NB4 (cell line): ENCODE measurements at regions not wholly inside any gene's neighbourhood (a gene's known extent, or its start where the extent isn't known, plus 50 kb on each side); places are given as distances from the start of the nearest gene placed in this dataset.

Source experiments
- MAX ChIP-seq: IDR thresholded peaks from 2 replicates; pipeline ENCODE4 v1.6.1; 2011; ENCODE audit warnings: low read depth, low read length
- POLR2A ChIP-seq: IDR thresholded peaks from 2 replicates; pipeline ENCODE4 v1.6.1; 2011; ENCODE audit warnings: mild to moderate bottlenecking; ENCODE audit not compliant: insufficient read length; ENCODE audit errors: extremely low read depth
- TF ChIP-seq, protein P1 (sequence below): IDR thresholded peaks from one replicate; pipeline ENCODE4 v1.5.1; 2012; ENCODE audit warnings: low read depth, low read length

DNA sequence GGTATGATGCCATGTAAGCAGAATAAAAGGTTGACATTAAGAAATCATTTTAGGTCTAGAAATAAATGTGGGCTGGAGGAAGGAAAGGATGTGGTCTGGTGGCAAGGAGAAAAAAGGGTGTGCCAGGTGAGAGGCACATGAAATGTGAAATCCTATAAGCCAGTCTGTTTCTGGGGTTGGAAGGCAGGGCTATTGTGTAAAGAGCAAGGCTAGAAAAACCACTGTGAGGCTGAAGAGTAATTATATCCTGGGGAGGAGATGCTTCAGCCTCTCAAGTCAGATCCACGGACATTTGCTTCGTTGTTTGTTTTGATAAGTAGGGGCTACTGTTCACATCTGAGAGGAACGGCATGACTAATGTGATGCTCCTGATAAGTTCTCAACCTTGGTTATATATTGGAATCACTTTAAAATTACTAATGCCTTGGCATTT lies 77.5 kb upstream of the CTSC start:
- TF ChIP-seq, protein P1, sequence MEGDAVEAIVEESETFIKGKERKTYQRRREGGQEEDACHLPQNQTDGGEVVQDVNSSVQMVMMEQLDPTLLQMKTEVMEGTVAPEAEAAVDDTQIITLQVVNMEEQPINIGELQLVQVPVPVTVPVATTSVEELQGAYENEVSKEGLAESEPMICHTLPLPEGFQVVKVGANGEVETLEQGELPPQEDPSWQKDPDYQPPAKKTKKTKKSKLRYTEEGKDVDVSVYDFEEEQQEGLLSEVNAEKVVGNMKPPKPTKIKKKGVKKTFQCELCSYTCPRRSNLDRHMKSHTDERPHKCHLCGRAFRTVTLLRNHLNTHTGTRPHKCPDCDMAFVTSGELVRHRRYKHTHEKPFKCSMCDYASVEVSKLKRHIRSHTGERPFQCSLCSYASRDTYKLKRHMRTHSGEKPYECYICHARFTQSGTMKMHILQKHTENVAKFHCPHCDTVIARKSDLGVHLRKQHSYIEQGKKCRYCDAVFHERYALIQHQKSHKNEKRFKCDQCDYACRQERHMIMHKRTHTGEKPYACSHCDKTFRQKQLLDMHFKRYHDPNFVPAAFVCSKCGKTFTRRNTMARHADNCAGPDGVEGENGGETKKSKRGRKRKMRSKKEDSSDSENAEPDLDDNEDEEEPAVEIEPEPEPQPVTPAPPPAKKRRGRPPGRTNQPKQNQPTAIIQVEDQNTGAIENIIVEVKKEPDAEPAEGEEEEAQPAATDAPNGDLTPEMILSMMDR = no peak
- no peak for TF ChIP-seq POLR2A
- 0 out of 2 replicates have a peak, but pooled peaks have one; percentile 5 for TF ChIP-seq MAX
